Fibroblast of lung (primary cell): ENCODE measurements at regions not wholly inside any gene's neighbourhood (a gene's known extent, or its start where the extent isn't known, plus 50 kb on each side); places are given as distances from the start of the nearest gene placed in this dataset.
"Not testable (repeated sequence)": the region's sequence is repeated elsewhere in the genome, so short reads cannot be mapped to it uniquely, and the experiment has no call there.

Source experiments
- DNase-seq, 2 donors: peaks; one replicate each; pipeline versions ENCODE4 v3.0.0 to v3.0.0-alpha.2; 2010; ENCODE audit warnings: low read depth in 2 of 2
- H2AFZ ChIP-seq: 2 replicates; pipeline ENCODE4 v1.5.1; 2012; ENCODE audit warnings: low read length, control low read depth, inconsistent platforms
- H3K27ac ChIP-seq: 2 replicates; pipeline ENCODE4 v1.5.1; 2011; ENCODE audit warnings: low read length, control low read depth; ENCODE audit not compliant: insufficient read depth
- H3K27me3 ChIP-seq: 2 replicates; pipeline ENCODE4 v1.5.1; 2011; ENCODE audit warnings: mild to moderate bottlenecking, low read length; ENCODE audit not compliant: control insufficient read depth, insufficient read depth
- H3K36me3 ChIP-seq: 2 replicates; pipeline ENCODE4 v1.5.1; 2011; ENCODE audit warnings: low read length; ENCODE audit not compliant: control insufficient read depth, insufficient read depth
- H3K4me1 ChIP-seq: 2 replicates; pipeline ENCODE4 v1.5.1; 2011; ENCODE audit warnings: low read length; ENCODE audit not compliant: control insufficient read depth, insufficient read depth; ENCODE audit errors: extremely low read depth
- H3K4me2 ChIP-seq: 2 replicates; pipeline ENCODE4 v1.5.1; 2011; ENCODE audit warnings: low read length, control low read depth; ENCODE audit not compliant: insufficient read depth; ENCODE audit errors: extremely low read depth
- H3K4me3 ChIP-seq, 4 experiments: fragments of 200-600 bp in 1 of 4; sonication (generic) in 1 of 4; replicated peaks in 1 of 4; 2 replicates each; pipeline ENCODE4 v1.5.1; 2011 to 2016; ENCODE audit warnings: low read length in 4 of 4, low read depth in 3 of 4, mild to moderate bottlenecking in 3 of 4, control low read depth in 2 of 4, inconsistent platforms in 1 of 4, mixed read lengths in 1 of 4; ENCODE audit not compliant: insufficient read depth in 1 of 4; ENCODE audit errors: control extremely low read depth in 1 of 4
- H3K79me2 ChIP-seq: 2 replicates; pipeline ENCODE4 v1.5.1; 2012; ENCODE audit warnings: mild to moderate bottlenecking, low read length, inconsistent platforms; ENCODE audit not compliant: control insufficient read depth, insufficient read depth
- H3K9ac ChIP-seq: 2 replicates; pipeline ENCODE4 v1.5.1; 2011; ENCODE audit warnings: mild to moderate bottlenecking, low read length, control low read depth; ENCODE audit not compliant: insufficient read depth
- H3K9me3 ChIP-seq: 2 replicates; pipeline ENCODE4 v1.5.1; 2012; ENCODE audit warnings: low read depth, low read length; ENCODE audit not compliant: control insufficient read depth, insufficient read depth
- H4K20me1 ChIP-seq: 2 replicates; pipeline ENCODE4 v1.5.1; 2011; ENCODE audit warnings: low read length; ENCODE audit not compliant: control insufficient read depth, insufficient read depth; ENCODE audit errors: extremely low read depth
- CTCF ChIP-seq, 2 donors: IDR thresholded peaks in 1 of 2; conservative IDR thresholded peaks in 1 of 2; 1 replicate in 1 of 2; 2 replicates in 1 of 2; pipeline ENCODE4 v1.5.1; 2011 to 2012; ENCODE audit warnings: low read length in 2 of 2, control low read depth in 1 of 2, inconsistent platforms in 1 of 2, low read depth in 1 of 2, mild to moderate bottlenecking in 1 of 2
- EZH2 ChIP-seq: IDR thresholded peaks from 2 replicates; pipeline ENCODE4 v1.5.1; 2012; ENCODE audit warnings: low read length, control low read depth, mild to moderate bottlenecking; ENCODE audit errors: missing control alignments

DNA sequence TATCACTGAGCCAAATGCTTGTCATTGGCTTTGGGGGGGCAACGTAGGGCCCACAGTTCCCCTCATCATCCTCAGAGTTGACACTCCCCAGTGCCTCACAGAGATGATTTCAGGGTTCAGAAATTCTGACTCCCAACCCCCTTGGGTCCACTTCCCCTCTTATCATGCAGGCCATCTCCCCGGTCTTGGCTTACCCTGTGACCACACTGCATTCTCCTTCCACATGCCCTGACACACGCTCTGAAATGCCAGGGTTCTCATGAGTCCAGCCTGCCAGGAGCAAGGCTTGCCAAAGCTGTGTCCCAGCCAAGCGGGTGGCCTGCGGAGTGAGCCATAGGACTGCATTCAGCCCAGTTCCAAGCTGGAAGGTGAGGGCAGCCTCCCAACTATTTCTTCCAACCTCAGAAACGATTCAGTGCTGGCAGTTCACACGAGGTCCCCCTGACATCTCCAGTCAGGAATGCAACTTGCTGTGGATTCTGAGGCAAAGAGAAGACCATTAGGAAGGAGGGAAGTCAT lies 101.2 kb downstream of the SMIM20 start:
- no peaks in the 10 kb centered on the region for H4K20me1 ChIP-seq
- H2AFZ ChIP-seq, result no peak overlapping the region
- H3K4me2 ChIP-seq, result peak overlapping the region; percentile 44
- no peaks in the 10 kb centered on the region for H3K9me3 ChIP-seq
- TF ChIP-seq CTCF (conservative IDR thresholded peaks at IDR 0.05 in 1 of 2, IDR thresholded peaks at IDR 0.05 in 1 of 2; ENCODE audit: low read depth in 1 of 2, low read length in 2 of 2) (no peak), EZH2 (no peak)
- DNase-seq, result peak; percentile 89 to 100
- H3K27me3 ChIP-seq, result no peaks in the 10 kb centered on the region
- H3K79me2 ChIP-seq, result no peaks in the 10 kb centered on the region
- H3K36me3 ChIP-seq, result no peaks in the 10 kb centered on the region
- H3K27ac ChIP-seq, result peak overlapping the region; percentile 81
- peaks cover 14% of the 10 kb centered on the region for H3K4me1 ChIP-seq
- H3K4me3 ChIP-seq, result no peak overlapping the region
- peak overlapping the region; percentile 25 for H3K9ac ChIP-seq

- Histone ChIP-seq H3K4me3 (no peak overlapping the region), H2AFZ (no peak overlapping the region), H3K36me3 (no peaks in the 10 kb centered on the region), H3K9me3 (no peaks in the 10 kb centered on the region), H4K20me1 (no peaks in the 10 kb centered on the region), H3K27me3 (no peaks in the 10 kb centered on the region), H3K27ac (peak overlapping the region; percentile 81), H3K4me1 (peaks cover 20% of the 10 kb centered on the region), H3K4me2 (peak overlapping the region; percentile 4), H3K79me2 (no peaks in the 10 kb centered on the region), H3K9ac (no peak overlapping the region)
- no peak for DNase-seq
- TF ChIP-seq EZH2 (no peak), CTCF (conservative IDR thresholded peaks at IDR 0.05 in 1 of 2, IDR thresholded peaks at IDR 0.05 in 1 of 2; ENCODE audit: low read depth in 1 of 2, low read length in 2 of 2) (no peak)
These were observed 101.9 kb downstream of the SMIM20 start for GRCh38 chr4:26015906-26016305.

DNA sequence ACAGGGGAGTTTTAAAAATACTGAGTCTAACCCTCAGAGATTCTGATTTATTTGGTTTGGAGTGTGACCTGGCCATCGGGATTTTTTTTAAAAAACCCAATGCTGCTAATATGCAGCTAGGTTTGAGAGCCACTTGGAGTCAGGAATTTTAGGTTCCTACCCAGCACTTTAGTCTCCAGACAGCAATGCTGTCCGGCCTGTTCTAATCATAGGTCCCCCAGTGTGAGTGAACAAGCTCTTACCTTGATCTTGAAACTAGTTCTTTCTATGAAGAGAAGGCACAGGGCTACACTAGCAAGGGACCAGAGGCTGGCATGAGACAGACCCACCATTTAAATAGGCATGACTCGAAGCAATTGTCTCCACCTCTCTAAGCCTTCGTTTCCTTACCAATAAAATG lies 103.5 kb downstream of the SMIM20 start:
- no peaks in the 10 kb centered on the region for H3K36me3 ChIP-seq
- H2AFZ ChIP-seq, result no peak overlapping the region
- H3K4me2 ChIP-seq, result no peak overlapping the region
- no peaks in the 10 kb centered on the region for H3K9me3 ChIP-seq
- no peak for DNase-seq
- peaks cover 26% of the 10 kb centered on the region for H3K4me1 ChIP-seq
- no peak overlapping the region for H3K4me3 ChIP-seq
- H4K20me1 ChIP-seq, result no peaks in the 10 kb centered on the region
- no peaks in the 10 kb centered on the region for H3K79me2 ChIP-seq
- H3K27me3 ChIP-seq, result no peaks in the 10 kb centered on the region
- TF ChIP-seq CTCF (conservative IDR thresholded peaks at IDR 0.05 in 1 of 2, IDR thresholded peaks at IDR 0.05 in 1 of 2; ENCODE audit: low read depth in 1 of 2, low read length in 2 of 2) (no peak), EZH2 (no peak)
- H3K27ac ChIP-seq, result no peak overlapping the region
- H3K9ac ChIP-seq, result no peak overlapping the region

DNA sequence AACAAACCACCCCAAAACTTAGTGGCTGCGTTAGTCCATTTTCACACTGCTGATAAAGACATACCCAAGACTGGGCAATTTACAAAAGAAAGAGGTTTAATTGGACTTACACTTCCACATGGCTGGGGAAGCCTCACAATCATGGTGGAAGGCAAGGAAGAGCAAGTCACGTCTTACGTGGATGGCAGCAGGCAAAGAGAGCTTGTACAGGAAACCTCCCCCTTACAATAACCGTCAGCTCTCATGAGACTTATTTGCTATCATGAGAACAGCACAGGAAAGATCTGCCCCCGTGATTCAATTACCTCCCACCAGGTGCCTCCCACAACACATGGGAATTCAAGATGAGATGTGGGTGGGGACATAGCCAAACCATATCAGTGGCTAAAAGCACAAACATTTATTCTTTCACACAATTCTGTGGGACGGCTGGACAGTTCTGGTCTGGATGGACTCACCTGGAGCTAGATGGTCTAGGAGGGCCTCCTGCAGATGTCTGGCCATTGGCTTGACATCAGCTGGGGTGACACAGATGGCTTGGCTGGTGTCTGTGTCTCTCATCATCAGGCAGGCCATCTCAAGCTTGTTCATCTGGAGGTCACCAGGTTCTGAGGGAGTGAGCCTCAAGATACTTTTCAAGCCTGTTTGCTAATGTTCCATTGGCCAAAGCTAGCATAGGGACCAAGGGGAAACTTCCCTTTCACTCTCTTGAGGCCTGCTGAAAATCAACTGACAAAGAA lies 104.1 kb downstream of the SMIM20 start:
- H3K36me3 ChIP-seq, H4K20me1 ChIP-seq, H3K9me3 ChIP-seq, H3K4me2 ChIP-seq, DNase-seq, H3K4me3 ChIP-seq, H3K79me2 ChIP-seq, H3K27ac ChIP-seq, H2AFZ ChIP-seq, H3K27me3 ChIP-seq, H3K9ac ChIP-seq: not testable (repeated sequence)
- peaks cover 32% of the 10 kb centered on the region for H3K4me1 ChIP-seq
